Dermis microvascular lymphatic vessel endothelial cell (primary cell): ENCODE measurements at regions not wholly inside any gene's neighbourhood (a gene's known extent, or its start where the extent isn't known, plus 50 kb on each side); places are given as distances from the start of the nearest gene placed in this dataset.
"Not testable (repeated sequence)": the region's sequence is repeated elsewhere in the genome, so short reads cannot be mapped to it uniquely, and the experiment has no call there.

Experiments
- DNase-seq, 2 donors: peaks; one replicate each; pipeline versions ENCODE4 v3.0.0 to v3.0.0-alpha.2; 2010; ENCODE audit warnings: low read depth in 2 of 2

- DNase-seq = not testable (repeated sequence)
Measured at GRCh38 chr3:32042867-32043266, 61.3 kb downstream of the ZNF860 start.

- DNase-seq = peak; percentile 45 to 66
Measured at GRCh38 chr3:32045091-32045915, 61.1 kb upstream of the GPD1L start.

- DNase-seq = no peak
Measured at GRCh38 chr3:32046102-32046501, 60.3 kb upstream of the GPD1L start.

GRCh38 chr3:32048487-32049182 lies 57.8 kb upstream of the GPD1L start:
- no peak for DNase-seq

GRCh38 chr3:32049916-32050315 lies 56.5 kb upstream of the GPD1L start:
- no peak for DNase-seq

GRCh38 chr3:32052230-32052629 lies 54.2 kb upstream of the GPD1L start:
- not testable (repeated sequence) for DNase-seq

GRCh38 chr3:32052851-32053250 lies 53.6 kb upstream of the GPD1L start:
- DNase-seq = not testable (repeated sequence)

- peak in 1 of 2 donors; percentile 4 for DNase-seq
Measured at GRCh38 chr3:32056559-32057290, 49.7 kb upstream of the GPD1L start.
